ENCODE measurements at regions not wholly inside any gene's neighbourhood (a gene's known extent, or its start where the extent isn't known, plus 50 kb on each side); places are given as distances from the start of the nearest gene placed in this dataset.

DNA sequence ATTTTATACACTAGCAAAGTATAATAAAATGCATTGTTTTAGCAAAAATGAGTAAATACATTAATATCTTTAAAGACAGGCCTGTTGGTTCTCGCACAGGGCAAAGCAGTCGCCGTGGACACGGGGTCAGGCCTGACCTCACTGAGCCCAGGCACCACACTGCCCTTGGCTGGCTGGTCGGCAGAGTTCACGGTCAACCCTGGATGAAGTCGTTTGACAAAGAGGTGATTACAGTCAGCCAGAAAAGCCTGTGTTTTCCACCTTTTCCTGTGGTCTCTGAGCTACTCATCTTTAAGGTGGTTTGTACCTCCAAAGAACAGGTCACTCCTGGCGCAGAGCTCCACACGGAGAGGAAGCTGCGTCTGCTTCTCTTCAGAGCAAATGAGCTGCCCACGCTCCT is 191.5 kb downstream of the DLL1 start:
- no peaks in the 10 kb centered on the region for H3K36me3 ChIP-seq (ENCODE audit: insufficient read depth, low read length, poor library complexity, severe bottlenecking)
- H3K4me3 ChIP-seq (ENCODE audit: low read depth, low read length, poor library complexity, severe bottlenecking): no peak overlapping the region
- no peak for DNase-seq (ENCODE audit: low spot score)
- CTCF ChIA-PET: no interaction called here
- H3K4me1 ChIP-seq (ENCODE audit: insufficient read depth, low read length, poor library complexity, severe bottlenecking): no peaks in the 10 kb centered on the region
- H3K27me3 ChIP-seq (replicated peaks; ENCODE audit: insufficient read depth, low read depth, low read length, poor library complexity): no peaks in the 10 kb centered on the region
- H3K9me3 ChIP-seq (ENCODE audit: low read depth, low read length, poor library complexity, severe bottlenecking): no peaks in the 10 kb centered on the region
- intact Hi-C loops (cut with micrococcal nuclease; ENCODE audit: unreplicated experiment): no loop called here
- TF ChIP-seq EZH2 (IDR thresholded peaks at IDR 0.05; ENCODE audit: borderline replicate concordance, low read depth, low read length, poor library complexity, severe bottlenecking) (no peak), CTCF (conservative IDR thresholded peaks at IDR 0.05; ENCODE audit: low read depth, low read length) (no peak)
- H3K27ac ChIP-seq (ENCODE audit: low read depth, low read length, poor library complexity, severe bottlenecking): no peak overlapping the region
- POLR2A ChIA-PET (ENCODE audit: low non-redundant PET): no interaction called here
- BruUV-seq (replicated peaks): no TSS peak

DNA sequence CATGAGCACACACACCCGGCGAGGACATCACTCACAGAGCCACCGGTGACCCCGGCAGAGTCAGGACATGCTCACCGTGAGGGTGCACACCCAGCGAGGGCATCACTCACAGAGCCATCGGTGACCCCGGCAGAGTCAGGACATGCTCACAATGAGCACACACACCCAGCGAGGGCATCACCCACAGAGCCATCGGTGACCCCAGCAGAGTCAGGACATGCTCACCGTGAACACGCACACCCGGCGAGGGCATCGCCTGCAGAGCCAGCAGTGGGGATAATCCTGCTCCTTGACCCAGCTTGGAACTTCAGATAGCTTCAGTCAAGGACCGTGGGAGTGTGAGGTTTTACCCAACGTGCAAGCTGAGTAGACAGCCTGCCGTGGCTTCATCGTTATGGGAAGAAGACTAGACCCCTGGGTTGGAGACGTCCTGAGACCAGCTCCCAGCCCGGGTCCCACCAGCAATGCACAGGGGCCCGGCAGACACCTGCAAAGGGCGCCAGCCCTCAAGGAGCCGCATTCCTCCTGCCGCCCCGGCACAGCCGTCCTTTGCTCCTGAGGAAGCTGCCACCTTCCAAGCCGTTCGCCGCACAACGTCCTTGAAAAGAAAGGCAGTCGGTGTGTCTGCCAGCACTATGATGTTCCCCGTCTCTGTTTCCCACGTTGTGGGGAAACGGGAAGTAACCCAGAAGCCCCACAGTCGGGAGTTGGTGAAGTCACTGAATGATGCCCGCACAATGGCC is 192.3 kb downstream of the DLL1 start:
- Histone ChIP-seq H3K9me3 (ENCODE audit: low read depth, low read length, poor library complexity, severe bottlenecking) (no peaks in the 10 kb centered on the region), H3K36me3 (ENCODE audit: insufficient read depth, low read length, poor library complexity, severe bottlenecking) (no peaks in the 10 kb centered on the region), H3K27me3 (replicated peaks; ENCODE audit: insufficient read depth, low read depth, low read length, poor library complexity) (no peaks in the 10 kb centered on the region), H3K4me1 (ENCODE audit: insufficient read depth, low read length, poor library complexity, severe bottlenecking) (no peaks in the 10 kb centered on the region), H3K4me3 (ENCODE audit: low read depth, low read length, poor library complexity, severe bottlenecking) (no peak overlapping the region), H3K27ac (ENCODE audit: low read depth, low read length, poor library complexity, severe bottlenecking) (no peak overlapping the region)
- BruUV-seq (replicated peaks): no TSS peak
- TF ChIP-seq EZH2 (IDR thresholded peaks at IDR 0.05; ENCODE audit: borderline replicate concordance, low read depth, low read length, poor library complexity, severe bottlenecking): no peak
- POLR2A ChIA-PET (ENCODE audit: low non-redundant PET): no interaction called here
- no peak for DNase-seq (ENCODE audit: low spot score)
- CTCF ChIA-PET: no interaction called here
- intact Hi-C loops (cut with micrococcal nuclease; ENCODE audit: unreplicated experiment): no loop called here

- Histone ChIP-seq H3K36me3 (ENCODE audit: insufficient read depth, low read length, poor library complexity, severe bottlenecking) (no peaks in the 10 kb centered on the region), H3K4me3 (ENCODE audit: low read depth, low read length, poor library complexity, severe bottlenecking) (no peak overlapping the region), H3K27ac (ENCODE audit: low read depth, low read length, poor library complexity, severe bottlenecking) (no peak overlapping the region), H3K9me3 (ENCODE audit: low read depth, low read length, poor library complexity, severe bottlenecking) (no peaks in the 10 kb centered on the region), H3K4me1 (ENCODE audit: insufficient read depth, low read length, poor library complexity, severe bottlenecking) (no peaks in the 10 kb centered on the region), H3K27me3 (replicated peaks; ENCODE audit: insufficient read depth, low read depth, low read length, poor library complexity) (no peaks in the 10 kb centered on the region)
- ChIA-PET POLR2A (ENCODE audit: low non-redundant PET) (no interaction called here), CTCF (no interaction called here)
- TF ChIP-seq CTCF (conservative IDR thresholded peaks at IDR 0.05; ENCODE audit: low read depth, low read length): no peak
- no peak for TF ChIP-seq EZH2 (IDR thresholded peaks at IDR 0.05; ENCODE audit: borderline replicate concordance, low read depth, low read length, poor library complexity, severe bottlenecking)
- intact Hi-C loops (cut with micrococcal nuclease; ENCODE audit: unreplicated experiment): no loop called here
- DNase-seq (ENCODE audit: low spot score): no peak
- no TSS peak for BruUV-seq (replicated peaks)
Observed at GRCh38 chr6:170097505-170098427, 193.1 kb downstream of the DLL1 start.
